A549 (cell line): ENCODE measurements at regions not wholly inside any gene's neighbourhood (a gene's known extent, or its start where the extent isn't known, plus 50 kb on each side); places are given as distances from the start of the nearest gene placed in this dataset.

ENCODE experiments used
- ATAC-seq, 2 experiments: fragments of 200-7000 bp in 1 of 2; fragments of >200 bp in 1 of 2; cut with Nextera tagmentation in 1 of 2; cut with Tn5 transposase in 1 of 2; 3 replicates each; pipeline versions ENCODE4 v1.8.0 to v1.9.1; 2018 to 2020; ENCODE audit warnings: mild to moderate bottlenecking in 1 of 2, moderate library complexity in 1 of 2
- CTCF ChIA-PET: fragments of 300-600 bp; sonication (Branson Sonifier 250); formaldehyde crosslinking; extraction: SDS; loops from one replicate; lab custom pipeline; 2021; ENCODE audit warnings: antibody characterized with exemption, inconsistent platforms; lab: Yijun Ruan, JAX
- POLR2A ChIA-PET: fragments of 350-600 bp; formaldehyde crosslinking; extraction: SDS; loops from one replicate; lab custom pipeline; 2021; ENCODE audit warnings: antibody characterized with exemption, inconsistent platforms; lab: Yijun Ruan, JAX
- DNase-seq, 2 experiments: peaks; one replicate each; pipeline versions ENCODE4 v3.0.0 to v3.0.0-alpha.2; 2011 to 2016; ENCODE audit warnings: low read depth in 1 of 2, low spot score in 1 of 2
- FAIRE-seq: peaks from 2 replicates; lab custom pipeline; 2011; peaks lifted over from hg19 to GRCh38; lab: Jason Lieb, UNC
- H3K27ac ChIP-seq, 2 experiments: fragments of >200 bp; sonication (Bioruptor Twin); formaldehyde crosslinking; 3 replicates each; pipeline ENCODE4 v1.5.1; 2016 to 2017
- H3K4me1 ChIP-seq: fragments of >200 bp; sonication (Bioruptor Twin); formaldehyde crosslinking; 3 replicates; pipeline ENCODE4 v1.6.1; 2016
- H3K4me2 ChIP-seq: fragments of >200 bp; sonication (Bioruptor Twin); formaldehyde crosslinking; 3 replicates; pipeline ENCODE4 v1.6.1; 2016
- H3K4me3 ChIP-seq: fragments of >200 bp; sonication (Bioruptor Twin); formaldehyde crosslinking; 3 replicates; pipeline ENCODE4 v1.5.1; 2016
- H3K9me3 ChIP-seq: fragments of >200 bp; sonication (Bioruptor Twin); formaldehyde crosslinking; 3 replicates; pipeline ENCODE4 v1.6.1; 2016
- CHD2 ChIP-seq: fragments of 150-350 bp; IDR thresholded peaks from 2 replicates; pipeline ENCODE4 v1.6.1; 2014; ENCODE audit warnings: low read length; ENCODE audit not compliant: partially characterized antibody
- EP300 ChIP-seq, 2 experiments: fragments of >200 bp; sonication (Bioruptor Twin); formaldehyde crosslinking; IDR thresholded peaks; 2 replicates in 1 of 2; 3 replicates in 1 of 2; pipeline ENCODE4 v1.6.1; 2016 to 2017
- FOSL2 ChIP-seq, 2 experiments: fragments of 450-650 bp in 1 of 2; fragments of >200 bp in 1 of 2; sonication (Bioruptor Twin) in 1 of 2; formaldehyde crosslinking; IDR thresholded peaks; 2 replicates each; pipeline versions ENCODE4 v1.5.0 to v1.6.1; 2016 to 2020; ENCODE audit warnings: mild to moderate bottlenecking in 1 of 2, moderate library complexity in 1 of 2
- JUNB ChIP-seq: fragments of >200 bp; sonication (Bioruptor Twin); formaldehyde crosslinking; IDR thresholded peaks from 2 replicates; pipeline ENCODE4 v1.6.1; 2016
- NFE2L2 ChIP-seq: fragments of 150-350 bp; conservative IDR thresholded peaks from 2 replicates; pipeline ENCODE4 v1.6.1; 2014; ENCODE audit warnings: low read length
- NPAS2 ChIP-seq: fragments of 250-450 bp; sonication (Bioruptor Pico); IDR thresholded peaks from 2 replicates; pipeline ENCODE4 v1.8.0; 2022; ENCODE audit warnings: mild to moderate bottlenecking, moderate library complexity, borderline replicate concordance
- PHF8 ChIP-seq: fragments of 200-600 bp; sonication (generic); IDR thresholded peaks from 2 replicates; pipeline ENCODE4 v1.6.1; 2016; ENCODE audit warnings: low read depth, mild to moderate bottlenecking, antibody characterized with exemption, moderate library complexity, borderline replicate concordance
- POLR2A ChIP-seq: IDR thresholded peaks from 2 replicates; pipeline ENCODE4 v1.6.1; 2012; ENCODE audit warnings: mild to moderate bottlenecking, low read length
- RAD21 ChIP-seq, 2 experiments: fragments of >200 bp in 1 of 2; sonication (Bioruptor Twin) in 1 of 2; formaldehyde crosslinking in 1 of 2; IDR thresholded peaks in 1 of 2; conservative IDR thresholded peaks in 1 of 2; 2 replicates in 1 of 2; 3 replicates in 1 of 2; pipeline ENCODE4 v1.6.1; 2012 to 2018; ENCODE audit warnings: inconsistent platforms in 1 of 2
- RNF2 ChIP-seq: fragments of 200-600 bp; sonication (generic); IDR thresholded peaks from 2 replicates; pipeline ENCODE4 v1.6.1; 2016; ENCODE audit warnings: low read depth, mild to moderate bottlenecking, antibody characterized with exemption, moderate library complexity, borderline replicate concordance
- SMC3 ChIP-seq: fragments of >200 bp; sonication (Bioruptor Twin); formaldehyde crosslinking; IDR thresholded peaks from 3 replicates; pipeline ENCODE4 v1.6.1; 2018; ENCODE audit warnings: inconsistent platforms
- ZC3H11A ChIP-seq: fragments of 450-650 bp; IDR thresholded peaks from 2 replicates; pipeline ENCODE4 v1.6.1; 2014; ENCODE audit warnings: antibody characterized with exemption, mild to moderate bottlenecking
- ZFP36 ChIP-seq: fragments of 450-650 bp; IDR thresholded peaks from 2 replicates; pipeline ENCODE4 v1.6.1; 2014; ENCODE audit warnings: borderline replicate concordance; ENCODE audit not compliant: partially characterized antibody
- WGBS: methylation state at CpG from one replicate; pipeline ENCODE4 v1.1.6; 2017; ENCODE audit errors: missing lambda C conversion rate; 5-methylcytosine and 5-hydroxymethylcytosine counted together
- TF ChIP-seq, protein P1 (sequence below): fragments of >200 bp; sonication (Bioruptor Twin); formaldehyde crosslinking; IDR thresholded peaks from 3 replicates; pipeline ENCODE4 v1.5.1; 2016
- TF ChIP-seq, protein P2 (sequence below): fragments of 250-450 bp; sonication (Bioruptor Pico); IDR thresholded peaks from 2 replicates; pipeline ENCODE4 v1.5.0; 2021; ENCODE audit warnings: mild to moderate bottlenecking, moderate library complexity, borderline replicate concordance

DNA sequence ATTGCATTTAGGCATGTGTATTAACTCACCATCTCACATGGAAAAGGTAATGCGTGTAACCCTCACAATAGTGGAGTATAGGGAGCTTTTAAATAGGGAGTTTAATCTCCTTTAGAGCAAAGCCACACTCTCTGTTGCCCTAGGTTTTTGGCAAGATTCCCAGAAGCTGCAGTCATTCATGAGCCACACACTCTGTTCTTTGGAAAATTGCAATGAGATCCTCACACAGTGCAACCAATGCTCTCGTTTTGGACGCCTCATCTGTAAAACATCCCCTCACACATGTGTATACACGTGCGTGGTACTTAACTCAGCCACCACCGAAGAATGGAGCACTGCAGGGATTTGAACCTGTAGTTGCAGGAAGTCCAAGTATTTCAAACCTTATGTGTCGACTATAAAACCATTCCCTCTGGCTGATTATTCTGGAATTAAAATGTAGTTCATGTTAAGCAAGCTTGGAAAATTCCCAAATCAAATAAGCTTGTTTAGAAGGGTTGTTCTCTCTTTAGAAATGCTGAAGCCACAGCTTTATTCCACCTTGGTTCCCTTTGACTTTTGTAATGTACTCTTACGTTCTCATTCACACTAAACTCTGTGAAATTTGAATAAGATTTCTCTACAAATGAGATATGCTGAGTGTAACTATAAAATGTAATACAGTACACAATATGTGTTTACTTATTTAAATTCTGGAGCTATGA, 489.8 kb upstream of the MANEA start:
- H3K4me2 ChIP-seq, result no peak overlapping the region
- H3K27ac ChIP-seq, result no peak overlapping the region
- no peaks in the 10 kb centered on the region for H3K4me1 ChIP-seq
- ATAC-seq, result no peak
- no peak for TF ChIP-seq RAD21 (conservative IDR thresholded peaks at IDR 0.05 in 1 of 2, IDR thresholded peaks at IDR 0.05 in 1 of 2)
- TF ChIP-seq FOSL2 (IDR thresholded peaks at IDR 0.05), result no peak
- TF ChIP-seq FOSL2 (CRISPR knock-in tag; IDR thresholded peaks at IDR 0.05), result no peak
- TF ChIP-seq CHD2, result no peak
- TF ChIP-seq PHF8, result no peak
- no peak for TF ChIP-seq NFE2L2
- no peak for TF ChIP-seq EP300 (IDR thresholded peaks at IDR 0.05)
- ChIA-PET CTCF (interaction anchor here (1.0 to 1.4 kb wide), 2 partner anchors 14 to 1664 kb away, joined by 3 read pairs; no protein-coding TSS in a partner anchor), POLR2A (no interaction called here)
- DNase-seq, result no peak
- whole genome bisulfite sequencing, result 8% methylated on average over 8 of the region's 8 CpGs
- FAIRE-seq, result no peak
- no peak overlapping the region for H3K4me3 ChIP-seq
- H3K9me3 ChIP-seq, result no peaks in the 10 kb centered on the region

DNA sequence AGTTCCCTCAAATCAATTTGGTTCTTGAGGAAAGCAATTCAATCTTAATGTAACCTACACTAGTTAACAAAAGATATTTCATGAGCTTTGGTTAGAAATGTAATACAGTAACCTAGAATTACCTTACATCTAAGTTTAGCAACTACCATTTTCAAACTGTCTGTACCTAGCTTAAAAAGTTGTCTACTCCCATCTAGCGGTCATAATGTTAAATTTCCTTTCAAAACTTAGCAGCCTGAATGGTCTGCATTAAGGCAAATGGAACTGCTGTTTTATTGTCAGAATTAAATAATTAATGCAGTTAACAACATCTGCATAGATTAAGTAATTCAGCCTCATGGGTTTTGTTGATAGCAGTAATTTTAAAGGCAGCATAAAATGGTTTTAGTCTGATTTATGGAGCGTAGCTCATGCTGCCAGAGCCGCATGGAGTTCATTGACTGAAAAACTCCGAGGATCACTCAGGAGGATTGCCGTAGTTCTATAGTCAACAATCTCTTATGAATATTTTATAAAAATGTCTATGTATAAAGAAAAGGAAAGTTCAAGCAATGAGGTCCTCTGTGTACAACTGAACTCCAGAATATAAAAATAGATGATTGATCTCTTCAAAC, 485.4 kb upstream of the MANEA start:
- peak; percentile 39; the same call in 1 of the 3 replicates for TF ChIP-seq SMC3
- TF ChIP-seq RAD21 (conservative IDR thresholded peaks at IDR 0.05 in 1 of 2, IDR thresholded peaks at IDR 0.05 in 1 of 2), result peak; percentile 58 to 65
- TF ChIP-seq, protein P1, sequence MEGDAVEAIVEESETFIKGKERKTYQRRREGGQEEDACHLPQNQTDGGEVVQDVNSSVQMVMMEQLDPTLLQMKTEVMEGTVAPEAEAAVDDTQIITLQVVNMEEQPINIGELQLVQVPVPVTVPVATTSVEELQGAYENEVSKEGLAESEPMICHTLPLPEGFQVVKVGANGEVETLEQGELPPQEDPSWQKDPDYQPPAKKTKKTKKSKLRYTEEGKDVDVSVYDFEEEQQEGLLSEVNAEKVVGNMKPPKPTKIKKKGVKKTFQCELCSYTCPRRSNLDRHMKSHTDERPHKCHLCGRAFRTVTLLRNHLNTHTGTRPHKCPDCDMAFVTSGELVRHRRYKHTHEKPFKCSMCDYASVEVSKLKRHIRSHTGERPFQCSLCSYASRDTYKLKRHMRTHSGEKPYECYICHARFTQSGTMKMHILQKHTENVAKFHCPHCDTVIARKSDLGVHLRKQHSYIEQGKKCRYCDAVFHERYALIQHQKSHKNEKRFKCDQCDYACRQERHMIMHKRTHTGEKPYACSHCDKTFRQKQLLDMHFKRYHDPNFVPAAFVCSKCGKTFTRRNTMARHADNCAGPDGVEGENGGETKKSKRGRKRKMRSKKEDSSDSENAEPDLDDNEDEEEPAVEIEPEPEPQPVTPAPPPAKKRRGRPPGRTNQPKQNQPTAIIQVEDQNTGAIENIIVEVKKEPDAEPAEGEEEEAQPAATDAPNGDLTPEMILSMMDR, result peak; percentile 46
- no peak for TF ChIP-seq POLR2A
- TF ChIP-seq, all 56 proteins: peak for 3
- 54% methylated on average over 5 of the region's 5 CpGs for WGBS
- Histone ChIP-seq H3K4me3 (no peak overlapping the region), H3K27ac (no peak overlapping the region), H3K4me2 (no peak overlapping the region), H3K9me3 (no peaks in the 10 kb centered on the region), H3K4me1 (no peaks in the 10 kb centered on the region)
- CTCF ChIA-PET, result interaction anchor here (0.6 to 1.2 kb wide), 4 partner anchors 13 to 457 kb away, joined by 3 to 4 read pairs (median 4); no protein-coding TSS in a partner anchor
- POLR2A ChIA-PET, result no interaction called here
- FAIRE-seq, result no peak
- ATAC-seq, result peak; percentile 71 to 79; a peak in 4 of 6 replicates
- DNase-seq, result peak in 1 of 2 experiments; percentile 54

DNA sequence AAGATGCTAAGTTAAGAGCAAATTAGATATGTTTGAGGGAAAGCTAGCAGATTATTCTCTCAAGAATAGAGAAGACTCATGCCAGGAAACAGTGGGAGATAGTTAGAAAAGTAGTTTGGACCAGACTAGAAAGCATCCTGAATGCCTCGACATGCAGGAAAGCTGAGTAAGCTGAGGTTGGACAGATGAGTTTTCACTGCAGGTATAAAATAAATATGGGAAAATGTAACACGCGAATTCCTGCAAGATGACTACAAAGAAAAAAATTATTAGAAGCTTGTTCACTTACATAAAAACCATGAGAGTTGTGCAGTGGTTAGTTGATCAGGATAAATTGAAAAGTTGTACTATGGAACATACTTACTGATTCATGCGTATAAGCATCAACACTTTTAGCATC, 484.2 kb upstream of the MANEA start:
- Histone ChIP-seq H3K9me3 (no peaks in the 10 kb centered on the region), H3K4me1 (no peaks in the 10 kb centered on the region), H3K4me3 (no peak overlapping the region), H3K27ac (no peak overlapping the region), H3K4me2 (no peak overlapping the region)
- ATAC-seq (no peak), FAIRE-seq (no peak), DNase-seq (no peak)
- TF ChIP-seq NFE2L2, result no peak
- TF ChIP-seq, protein P2, sequence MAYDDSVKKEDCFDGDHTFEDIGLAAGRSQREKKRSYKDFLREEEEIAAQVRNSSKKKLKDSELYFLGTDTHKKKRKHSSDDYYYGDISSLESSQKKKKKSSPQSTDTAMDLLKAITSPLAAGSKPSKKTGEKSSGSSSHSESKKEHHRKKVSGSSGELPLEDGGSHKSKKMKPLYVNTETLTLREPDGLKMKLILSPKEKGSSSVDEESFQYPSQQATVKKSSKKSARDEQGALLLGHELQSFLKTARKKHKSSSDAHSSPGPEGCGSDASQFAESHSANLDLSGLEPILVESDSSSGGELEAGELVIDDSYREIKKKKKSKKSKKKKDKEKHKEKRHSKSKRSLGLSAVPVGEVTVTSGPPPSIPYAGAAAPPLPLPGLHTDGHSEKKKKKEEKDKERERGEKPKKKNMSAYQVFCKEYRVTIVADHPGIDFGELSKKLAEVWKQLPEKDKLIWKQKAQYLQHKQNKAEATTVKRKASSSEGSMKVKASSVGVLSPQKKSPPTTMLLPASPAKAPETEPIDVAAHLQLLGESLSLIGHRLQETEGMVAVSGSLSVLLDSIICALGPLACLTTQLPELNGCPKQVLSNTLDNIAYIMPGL (CRISPR knock-in tag), result no peak
- TF ChIP-seq ZC3H11A, result no peak
- TF ChIP-seq JUNB, result no peak
- no peak for TF ChIP-seq ZFP36
- no peak for TF ChIP-seq NPAS2
- TF ChIP-seq RNF2, result no peak
- ChIA-PET POLR2A (no interaction called here), CTCF (no interaction called here)
- WGBS, result 42% methylated on average over 4 of the region's 4 CpGs
